Stimulated activated CD4-positive, alpha-beta T cell treated with anti-CD3 and anti-CD28 coated beads, TNF-alpha, amount 100 ng/mL, for 1 hour (primary cell): ENCODE measurements at regions not wholly inside any gene's neighbourhood (a gene's known extent, or its start where the extent isn't known, plus 50 kb on each side); places are given as distances from the start of the nearest gene placed in this dataset.
"Not testable (repeated sequence)": the region's sequence is repeated elsewhere in the genome, so short reads cannot be mapped to it uniquely, and the experiment has no call there.

Experiments used
- DNase-seq, 3 donors: peaks; one replicate each; pipeline ENCODE4 v3.0.0-alpha.2; 2020; ENCODE audit warnings: low read depth in 3 of 3, low spot score in 1 of 3

GRCh38 chr14:89572596-89573398, 155.8 kb upstream of the FOXN3 start:
- no peak for DNase-seq

- DNase-seq: no peak
Observed at GRCh38 chr14:89571491-89571890, 154.5 kb upstream of the FOXN3 start.

GRCh38 chr14:89566644-89567415, 149.8 kb upstream of the FOXN3 start:
- DNase-seq: no peak

GRCh38 chr14:89566180-89566579, 149.1 kb upstream of the FOXN3 start:
- DNase-seq: no peak

- DNase-seq: no peak
Observed at GRCh38 chr14:89565607-89566006, 148.6 kb upstream of the FOXN3 start.

- DNase-seq: no peak
Observed at GRCh38 chr14:89564989-89565388, 148.0 kb upstream of the FOXN3 start.

- DNase-seq: no peak
Observed at GRCh38 chr14:89564286-89564957, 147.4 kb upstream of the FOXN3 start.

GRCh38 chr14:89563471-89563870, 146.4 kb upstream of the FOXN3 start:
- DNase-seq: no peak

- DNase-seq: no peak
Observed at GRCh38 chr14:89551955-89552354, 134.9 kb upstream of the FOXN3 start.

- DNase-seq: no peak
Observed at GRCh38 chr14:89551432-89551831, 134.4 kb upstream of the FOXN3 start.

- DNase-seq: no peak
Observed at GRCh38 chr14:89550821-89551220, 133.8 kb upstream of the FOXN3 start.

- no peak for DNase-seq
Observed at GRCh38 chr14:89549381-89550125, 132.5 kb upstream of the FOXN3 start.

- not testable (repeated sequence) for DNase-seq
Observed at GRCh38 chr14:89547047-89547446, 130.0 kb upstream of the FOXN3 start.

- no peak for DNase-seq
Observed at GRCh38 chr14:89544636-89545301, 127.7 kb upstream of the FOXN3 start.

- DNase-seq: no peak
Observed at GRCh38 chr14:89543425-89543790, 126.4 kb upstream of the FOXN3 start.

- DNase-seq: no peak
Observed at GRCh38 chr14:89542786-89543424, 125.9 kb upstream of the FOXN3 start.

GRCh38 chr14:89540830-89541470, 123.9 kb upstream of the FOXN3 start:
- DNase-seq: no peak

GRCh38 chr14:89540009-89540829, 123.2 kb upstream of the FOXN3 start:
- DNase-seq: no peak

GRCh38 chr14:89537911-89538310, 120.9 kb upstream of the FOXN3 start:
- DNase-seq: no peak
